GM18499 (cell line): ENCODE measurements at regions not wholly inside any gene's neighbourhood (a gene's known extent, or its start where the extent isn't known, plus 50 kb on each side); places are given as distances from the start of the nearest gene placed in this dataset.

Experiments
- ATAC-seq: cut with Tn5 transposase; IDR thresholded peaks from one replicate; pipeline ENCODE4 v1.9.1; 2021; ENCODE audit warnings: moderate number of reproducible peaks; ENCODE audit not compliant: insufficient read depth, unreplicated experiment

GRCh38 chr5:2507611-2508010 is 243.9 kb downstream of the IRX2 start:
- no peak for ATAC-seq

GRCh38 chr5:2506603-2507002 is 244.9 kb downstream of the IRX2 start:
- ATAC-seq, result no peak

GRCh38 chr5:2505217-2505616 is 246.3 kb downstream of the IRX2 start:
- ATAC-seq, result no peak

GRCh38 chr5:2502970-2503594 is 248.4 kb downstream of the IRX2 start:
- no peak for ATAC-seq

- ATAC-seq, result no peak
These were observed 251.6 kb downstream of the IRX2 start for GRCh38 chr5:2499917-2500316.

- ATAC-seq, result no peak
These were observed 254.6 kb downstream of the IRX2 start for GRCh38 chr5:2496891-2497290.

- no peak for ATAC-seq
These were observed 255.4 kb downstream of the IRX2 start for GRCh38 chr5:2496126-2496525.

GRCh38 chr5:2493356-2493755 is 258.1 kb downstream of the IRX2 start:
- ATAC-seq, result no peak

GRCh38 chr5:2492476-2492875 is 259.0 kb downstream of the IRX2 start:
- no peak for ATAC-seq

GRCh38 chr5:2491846-2492245 is 259.6 kb downstream of the IRX2 start:
- ATAC-seq, result no peak

- no peak for ATAC-seq
These were observed 262.2 kb downstream of the IRX2 start for GRCh38 chr5:2489306-2489705.

GRCh38 chr5:2488593-2488992 is 262.9 kb downstream of the IRX2 start:
- no peak for ATAC-seq

GRCh38 chr5:2487152-2487763 is 264.2 kb downstream of the IRX2 start:
- ATAC-seq, result no peak

- no peak for ATAC-seq
These were observed 265.1 kb downstream of the IRX2 start for GRCh38 chr5:2486373-2486772.

GRCh38 chr5:2482778-2483177 is 268.7 kb downstream of the IRX2 start:
- ATAC-seq, result no peak

- ATAC-seq, result no peak
These were observed 270.6 kb downstream of the IRX2 start for GRCh38 chr5:2480871-2481270.

- no peak for ATAC-seq
These were observed 275.6 kb downstream of the IRX2 start for GRCh38 chr5:2475902-2476301.

GRCh38 chr5:2472670-2473069 is 278.8 kb downstream of the IRX2 start:
- no peak for ATAC-seq

- no peak for ATAC-seq
These were observed 280.2 kb downstream of the IRX2 start for GRCh38 chr5:2471152-2471879.

- ATAC-seq, result no peak
These were observed 284.5 kb downstream of the IRX2 start for GRCh38 chr5:2466966-2467365.

- ATAC-seq, result no peak
These were observed 286.1 kb downstream of the IRX2 start for GRCh38 chr5:2465383-2465782.

- ATAC-seq, result no peak
These were observed 287.3 kb downstream of the IRX2 start for GRCh38 chr5:2464141-2464540.
